Kidney epithelial cell (primary cell): ENCODE measurements at regions not wholly inside any gene's neighbourhood (a gene's known extent, or its start where the extent isn't known, plus 50 kb on each side); places are given as distances from the start of the nearest gene placed in this dataset.
"Not testable (repeated sequence)": the region's sequence is repeated elsewhere in the genome, so short reads cannot be mapped to it uniquely, and the experiment has no call there.

Source experiments
- DNase-seq: peaks from one replicate; pipeline ENCODE4 v3.0.0-alpha.2; 2010; ENCODE audit warnings: low read depth
- H3K27me3 ChIP-seq: 2 replicates; pipeline ENCODE4 v1.6.0; 2011; ENCODE audit warnings: low read length; ENCODE audit not compliant: control insufficient read depth, insufficient read depth
- H3K36me3 ChIP-seq: 2 replicates; pipeline ENCODE4 v1.5.1; 2011; ENCODE audit warnings: low read length; ENCODE audit not compliant: control insufficient read depth, insufficient read depth
- H3K4me3 ChIP-seq: 2 replicates; pipeline ENCODE4 v1.5.1; 2011; ENCODE audit warnings: low read depth, mild to moderate bottlenecking, control low read depth, low read length
- TF ChIP-seq, protein P1 (sequence below): IDR thresholded peaks from 2 replicates; pipeline ENCODE4 v1.5.1; 2011; ENCODE audit warnings: mild to moderate bottlenecking, moderate library complexity, low read length, control low read depth, inconsistent platforms; ENCODE audit not compliant: insufficient read depth, poor library complexity, severe bottlenecking

DNA sequence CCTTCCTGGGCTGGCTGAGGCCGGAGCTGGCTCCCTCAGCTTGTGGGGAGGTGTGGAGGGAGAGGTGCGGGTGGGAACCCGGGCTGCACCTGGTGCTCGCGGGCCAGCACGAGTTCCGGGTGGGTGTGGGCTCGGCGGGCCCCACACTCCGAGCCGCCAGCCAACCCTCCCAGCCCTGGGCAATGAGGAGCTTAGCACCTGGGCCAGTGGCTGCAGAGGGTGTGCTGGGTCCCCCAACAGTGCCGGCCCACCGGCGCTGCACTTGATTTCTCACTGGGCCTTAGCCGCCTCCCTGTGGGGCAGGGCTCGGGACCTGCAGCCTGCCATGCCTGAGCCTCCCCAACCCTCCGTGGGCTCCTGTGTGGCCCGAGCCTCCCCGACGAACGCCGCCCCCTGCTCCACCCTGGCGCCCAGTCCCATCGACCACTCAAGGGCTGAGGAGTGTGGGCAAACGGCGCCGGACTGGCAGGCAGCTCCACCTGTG, 182.7 kb upstream of the PAQR3 start:
- H3K4me3 ChIP-seq: no peak overlapping the region
- H3K36me3 ChIP-seq: no peaks in the 10 kb centered on the region
- TF ChIP-seq, protein P1, sequence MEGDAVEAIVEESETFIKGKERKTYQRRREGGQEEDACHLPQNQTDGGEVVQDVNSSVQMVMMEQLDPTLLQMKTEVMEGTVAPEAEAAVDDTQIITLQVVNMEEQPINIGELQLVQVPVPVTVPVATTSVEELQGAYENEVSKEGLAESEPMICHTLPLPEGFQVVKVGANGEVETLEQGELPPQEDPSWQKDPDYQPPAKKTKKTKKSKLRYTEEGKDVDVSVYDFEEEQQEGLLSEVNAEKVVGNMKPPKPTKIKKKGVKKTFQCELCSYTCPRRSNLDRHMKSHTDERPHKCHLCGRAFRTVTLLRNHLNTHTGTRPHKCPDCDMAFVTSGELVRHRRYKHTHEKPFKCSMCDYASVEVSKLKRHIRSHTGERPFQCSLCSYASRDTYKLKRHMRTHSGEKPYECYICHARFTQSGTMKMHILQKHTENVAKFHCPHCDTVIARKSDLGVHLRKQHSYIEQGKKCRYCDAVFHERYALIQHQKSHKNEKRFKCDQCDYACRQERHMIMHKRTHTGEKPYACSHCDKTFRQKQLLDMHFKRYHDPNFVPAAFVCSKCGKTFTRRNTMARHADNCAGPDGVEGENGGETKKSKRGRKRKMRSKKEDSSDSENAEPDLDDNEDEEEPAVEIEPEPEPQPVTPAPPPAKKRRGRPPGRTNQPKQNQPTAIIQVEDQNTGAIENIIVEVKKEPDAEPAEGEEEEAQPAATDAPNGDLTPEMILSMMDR: no peak
- no peak for DNase-seq
- no peaks in the 10 kb centered on the region for H3K27me3 ChIP-seq

DNA sequence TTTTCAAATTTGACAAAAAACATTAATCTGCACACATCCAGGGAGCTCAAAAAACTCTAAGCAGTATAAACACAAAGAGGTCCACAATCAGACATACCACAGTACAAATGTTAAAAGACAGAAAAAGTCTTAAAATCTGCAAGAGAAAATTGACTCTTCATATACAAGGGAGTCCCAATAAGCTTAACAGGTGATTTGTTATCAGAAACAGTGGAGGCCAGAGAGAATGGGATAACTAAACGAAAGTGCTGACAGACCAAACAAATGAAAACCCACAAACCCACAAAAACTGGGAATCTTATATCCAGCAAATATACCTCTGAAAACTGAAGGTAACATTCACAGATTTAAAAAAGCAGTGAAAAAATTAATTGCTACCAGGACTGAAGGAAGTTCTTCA, 182.0 kb upstream of the PAQR3 start:
- TF ChIP-seq, protein P1: no peak
- H3K4me3 ChIP-seq: no peak overlapping the region
- DNase-seq: no peak
- H3K36me3 ChIP-seq: no peaks in the 10 kb centered on the region
- H3K27me3 ChIP-seq: no peaks in the 10 kb centered on the region

DNA sequence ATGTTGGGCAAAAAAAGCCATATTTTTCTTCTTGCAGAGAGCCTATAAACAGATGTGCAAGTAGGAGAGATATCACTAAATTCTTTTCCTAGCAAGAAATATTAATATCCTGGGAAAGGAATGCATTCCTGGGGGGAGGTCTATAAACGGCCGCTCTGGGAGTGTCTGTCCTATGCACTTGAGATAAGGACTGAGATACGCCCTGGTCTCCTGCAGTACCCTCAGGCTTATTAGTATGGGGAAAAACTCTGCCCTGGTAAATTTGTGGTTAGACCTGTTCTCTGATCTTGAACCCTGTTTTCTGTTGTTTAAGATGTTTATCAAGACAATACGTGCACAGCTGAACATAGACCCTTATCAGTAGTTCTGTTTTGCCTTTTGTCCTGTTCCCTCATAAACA, 177.8 kb upstream of the PAQR3 start:
- not testable (repeated sequence) for DNase-seq, H3K4me3 ChIP-seq, H3K27me3 ChIP-seq, H3K36me3 ChIP-seq

DNA sequence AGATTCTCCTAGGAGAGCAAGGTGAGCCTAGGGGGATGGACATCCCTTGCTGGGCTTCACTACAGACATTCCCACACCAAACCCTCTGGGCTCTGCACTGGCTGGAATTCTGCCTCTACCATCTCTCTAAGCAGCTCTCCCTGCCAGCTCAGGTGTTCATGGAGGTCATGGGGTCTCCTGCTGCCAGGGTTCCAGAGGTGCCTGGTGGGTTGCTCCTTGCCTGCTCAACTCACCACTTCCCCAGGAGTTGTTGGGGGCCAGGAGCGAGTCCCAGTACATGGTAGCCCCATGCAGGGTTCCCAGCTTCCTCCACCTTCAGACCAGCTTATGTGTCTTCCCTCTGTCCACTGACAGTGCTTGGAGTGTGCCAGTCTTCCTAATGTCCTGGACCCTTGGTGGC, 167.8 kb upstream of the PAQR3 start:
- DNase-seq: no peak
- no peaks in the 10 kb centered on the region for H3K27me3 ChIP-seq
- no peaks in the 10 kb centered on the region for H3K36me3 ChIP-seq
- TF ChIP-seq, protein P1: no peak
- no peak overlapping the region for H3K4me3 ChIP-seq

DNA sequence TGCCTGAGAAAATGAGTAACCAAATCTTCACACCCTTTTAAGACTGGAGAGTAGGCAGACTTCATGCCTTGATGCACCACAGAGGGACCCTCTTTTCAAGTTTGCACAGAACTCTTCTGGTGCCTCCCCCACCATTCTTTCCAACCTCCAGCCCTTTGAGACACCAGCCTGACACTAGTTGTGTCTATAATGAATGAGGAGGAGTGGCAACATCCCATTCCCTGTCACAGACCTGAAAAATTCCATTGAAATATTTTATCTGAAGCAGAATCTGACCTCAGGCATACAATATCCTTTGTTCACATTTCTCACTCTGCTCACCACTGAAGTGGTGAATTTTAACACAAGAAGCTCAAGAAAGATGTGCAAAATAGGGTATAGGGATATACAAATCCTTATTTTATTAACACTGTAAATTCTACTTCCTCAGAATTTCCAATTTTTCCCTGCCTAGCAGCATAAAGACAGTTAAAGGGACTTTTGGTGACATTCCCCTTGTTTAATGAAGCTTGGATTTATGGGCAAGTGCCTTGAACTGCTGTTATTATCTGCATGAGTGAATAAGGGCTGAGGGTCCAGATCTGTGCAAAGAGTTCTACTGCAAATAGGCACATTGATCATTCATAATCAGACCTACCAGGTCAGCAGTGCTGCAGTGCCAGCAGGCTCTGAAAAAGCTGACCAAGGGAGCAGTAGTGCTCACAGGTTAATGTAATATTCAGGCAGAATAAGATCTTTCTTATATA, 149.9 kb upstream of the PAQR3 start:
- H3K4me3 ChIP-seq: no peak overlapping the region
- no peaks in the 10 kb centered on the region for H3K27me3 ChIP-seq
- no peak for DNase-seq
- TF ChIP-seq, protein P1: no peak
- no peaks in the 10 kb centered on the region for H3K36me3 ChIP-seq

DNA sequence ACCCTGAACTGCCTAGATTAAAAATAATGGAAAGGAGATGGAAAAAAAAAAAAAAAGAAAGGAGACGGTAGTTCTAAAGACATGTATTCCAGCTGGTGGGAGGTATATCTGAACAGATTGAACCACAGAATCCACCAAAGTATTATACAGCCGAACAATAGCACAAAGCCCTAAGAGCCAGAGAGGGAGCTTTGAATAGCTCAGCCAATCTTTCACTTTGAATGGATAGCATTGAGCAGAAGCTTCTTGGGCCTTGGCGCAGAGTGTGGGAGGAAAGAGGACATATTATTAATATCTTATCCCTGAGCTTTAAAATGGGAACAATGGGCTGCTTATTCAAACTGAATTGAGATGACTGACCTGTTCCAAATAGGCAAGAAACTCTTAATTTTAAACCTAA, 147.8 kb upstream of the PAQR3 start:
- no peak overlapping the region for H3K4me3 ChIP-seq
- TF ChIP-seq, protein P1: no peak
- DNase-seq: no peak
- H3K36me3 ChIP-seq: no peaks in the 10 kb centered on the region
- H3K27me3 ChIP-seq: no peaks in the 10 kb centered on the region
